Mucosa of descending colon (tissue), 3 donors: ENCODE measurements at regions not wholly inside any gene's neighbourhood (a gene's known extent, or its start where the extent isn't known, plus 50 kb on each side); places are given as distances from the start of the nearest gene placed in this dataset.

Experiments used
- ATAC-seq: fragments of 200-7000 bp; cut with Tn5 transposase; one replicate; pipeline ENCODE4 v1.9.1; 2020; ENCODE audit warnings: mild to moderate bottlenecking, moderate library complexity
- DNase-seq, 3 donors: peaks; one replicate each; pipeline ENCODE4 v3.0.0-alpha.2; 2020
- H3K36me3 ChIP-seq: fragments of 200-600 bp; one replicate; pipeline ENCODE4 v1.8.0; 2021; ENCODE audit warnings: low read depth, mild to moderate bottlenecking
- H3K4me1 ChIP-seq: fragments of 200-600 bp; one replicate; pipeline ENCODE4 v1.8.0; 2021; ENCODE audit warnings: low read depth, mild to moderate bottlenecking
- H3K4me3 ChIP-seq: fragments of 200-600 bp; one replicate; pipeline ENCODE4 v1.8.0; 2021; ENCODE audit warnings: mild to moderate bottlenecking
- H3K9me3 ChIP-seq: fragments of 200-600 bp; one replicate; pipeline ENCODE4 v1.8.0; 2021; ENCODE audit warnings: mild to moderate bottlenecking
- intact Hi-C, 2 donors: fragments of 100-400 bp; cut with DNase I in 1 of 2; cut with micrococcal nuclease in 1 of 2; formaldehyde crosslinking; loops; one replicate each; pipeline versions ENCODE4 v1.11.0 to v1.11.1; 2022; cut with DNase I, micrococcal nuclease
- TF ChIP-seq, protein P1 (sequence below): fragments of 200-600 bp; IDR thresholded peaks from one replicate; pipeline ENCODE4 v1.8.0; 2022; ENCODE audit warnings: antibody characterized with exemption, mild to moderate bottlenecking
- donor health status: DM: no; HTN: no; CAD: no; lungs with moderate emphysema.
- donor health status: DM: no; HTN: no; CAD: no.
- donor health status: DM: no; HTN: yes; CAD: no.

DNA sequence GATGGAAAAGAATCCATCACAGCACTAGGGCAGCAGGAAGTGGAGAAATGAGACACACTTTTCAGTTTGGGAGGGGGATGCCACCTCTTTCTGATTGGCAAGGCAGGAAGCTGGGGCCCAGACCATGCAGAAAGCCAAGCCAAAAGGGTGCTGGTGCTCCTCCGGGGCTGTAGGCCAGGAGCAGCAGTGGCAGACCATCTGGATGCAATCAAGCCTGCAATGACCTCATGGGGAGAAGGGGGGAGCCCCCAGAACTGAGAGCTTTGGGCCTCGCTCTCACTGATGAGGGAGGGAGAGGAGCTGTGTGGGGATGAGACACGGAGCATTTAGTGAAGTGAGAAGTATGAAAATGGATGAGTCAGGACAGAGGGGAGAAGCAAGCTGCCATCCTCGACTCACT lies 141.3 kb upstream of the NALF2 start:
- no peak for ATAC-seq
- H3K4me1 ChIP-seq = no peaks in the 10 kb centered on the region
- TF ChIP-seq, protein P1, sequence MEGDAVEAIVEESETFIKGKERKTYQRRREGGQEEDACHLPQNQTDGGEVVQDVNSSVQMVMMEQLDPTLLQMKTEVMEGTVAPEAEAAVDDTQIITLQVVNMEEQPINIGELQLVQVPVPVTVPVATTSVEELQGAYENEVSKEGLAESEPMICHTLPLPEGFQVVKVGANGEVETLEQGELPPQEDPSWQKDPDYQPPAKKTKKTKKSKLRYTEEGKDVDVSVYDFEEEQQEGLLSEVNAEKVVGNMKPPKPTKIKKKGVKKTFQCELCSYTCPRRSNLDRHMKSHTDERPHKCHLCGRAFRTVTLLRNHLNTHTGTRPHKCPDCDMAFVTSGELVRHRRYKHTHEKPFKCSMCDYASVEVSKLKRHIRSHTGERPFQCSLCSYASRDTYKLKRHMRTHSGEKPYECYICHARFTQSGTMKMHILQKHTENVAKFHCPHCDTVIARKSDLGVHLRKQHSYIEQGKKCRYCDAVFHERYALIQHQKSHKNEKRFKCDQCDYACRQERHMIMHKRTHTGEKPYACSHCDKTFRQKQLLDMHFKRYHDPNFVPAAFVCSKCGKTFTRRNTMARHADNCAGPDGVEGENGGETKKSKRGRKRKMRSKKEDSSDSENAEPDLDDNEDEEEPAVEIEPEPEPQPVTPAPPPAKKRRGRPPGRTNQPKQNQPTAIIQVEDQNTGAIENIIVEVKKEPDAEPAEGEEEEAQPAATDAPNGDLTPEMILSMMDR = no peak

GRCh38 chrX:69362354-69362753 lies 141.8 kb upstream of the NALF2 start:
- Histone ChIP-seq H3K4me1 (no peaks in the 10 kb centered on the region), H3K36me3 (no peaks in the 10 kb centered on the region)
- no peak for ATAC-seq

More for the DNA sequence above, 141.3 kb upstream of the NALF2 start:
- Histone ChIP-seq H3K4me3 (no peak overlapping the region), H3K36me3 (no peaks in the 10 kb centered on the region), H3K9me3 (no peaks in the 10 kb centered on the region)
- intact Hi-C loops = no loop called here
- DNase-seq = peak in 1 of 3 donors; percentile 8

GRCh38 chrX:69361311-69361845 lies 142.7 kb upstream of the NALF2 start:
- DNase-seq (no peak), ATAC-seq (no peak)
- Histone ChIP-seq H3K9me3 (no peaks in the 10 kb centered on the region), H3K36me3 (no peaks in the 10 kb centered on the region), H3K4me3 (no peak overlapping the region), H3K4me1 (no peaks in the 10 kb centered on the region)
- TF ChIP-seq, protein P1 = no peak
- intact Hi-C loops = no loop called here

More at GRCh38 chrX:69362354-69362753, 141.8 kb upstream of the NALF2 start:
- Histone ChIP-seq H3K9me3 (no peaks in the 10 kb centered on the region), H3K4me3 (no peak overlapping the region)
- intact Hi-C loops = no loop called here
- DNase-seq = no peak
- TF ChIP-seq, protein P1 = no peak

DNA sequence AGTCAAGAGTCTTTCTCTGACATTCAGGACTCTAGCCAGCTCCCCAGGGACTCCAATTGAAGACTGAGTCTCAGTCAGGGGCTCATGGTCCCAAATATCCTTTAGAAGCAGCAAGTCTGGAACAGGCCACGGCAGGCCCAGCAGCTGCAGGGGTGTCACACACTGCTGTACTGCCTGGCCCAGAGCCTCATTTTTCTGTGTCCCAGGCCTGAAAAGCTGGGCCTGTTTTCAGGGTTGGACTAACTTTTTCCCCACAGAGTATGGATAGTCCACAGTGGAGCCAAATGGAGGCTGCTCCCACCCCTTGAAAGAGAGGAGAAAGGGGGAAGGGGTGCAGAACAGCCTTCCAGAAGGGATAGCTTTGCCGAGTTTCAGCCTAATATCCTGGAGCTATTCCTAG lies 146.8 kb upstream of the NALF2 start:
- Histone ChIP-seq H3K9me3 (no peaks in the 10 kb centered on the region), H3K4me1 (no peaks in the 10 kb centered on the region), H3K36me3 (no peaks in the 10 kb centered on the region), H3K4me3 (no peak overlapping the region)
- intact Hi-C loops = no loop called here
- no peak for ATAC-seq
- no peak for DNase-seq
- TF ChIP-seq, protein P1 = no peak

- Histone ChIP-seq H3K4me3 (no peak overlapping the region), H3K36me3 (no peaks in the 10 kb centered on the region), H3K9me3 (no peaks in the 10 kb centered on the region), H3K4me1 (no peaks in the 10 kb centered on the region)
- TF ChIP-seq, protein P1 = no peak
- intact Hi-C loops = no loop called here
- ATAC-seq (no peak), DNase-seq (no peak)
Observed at GRCh38 chrX:69324851-69325250, 159.6 kb upstream of the PJA1 start.
